Fibroblast of villous mesenchyme (primary cell): ENCODE measurements at regions not wholly inside any gene's neighbourhood (a gene's known extent, or its start where the extent isn't known, plus 50 kb on each side); places are given as distances from the start of the nearest gene placed in this dataset.

Experiments
- DNase-seq: peaks from one replicate; pipeline ENCODE4 v3.0.0-alpha.2; 2010; ENCODE audit warnings: low read depth
- H3K4me3 ChIP-seq: 2 replicates; pipeline ENCODE4 v1.5.1; 2011; ENCODE audit warnings: low read depth, mild to moderate bottlenecking, low read length
- TF ChIP-seq, protein P1 (sequence below): IDR thresholded peaks from 2 replicates; pipeline ENCODE4 v1.5.1; 2012; ENCODE audit warnings: low read depth, mild to moderate bottlenecking, low read length; ENCODE audit not compliant: insufficient read depth

DNA sequence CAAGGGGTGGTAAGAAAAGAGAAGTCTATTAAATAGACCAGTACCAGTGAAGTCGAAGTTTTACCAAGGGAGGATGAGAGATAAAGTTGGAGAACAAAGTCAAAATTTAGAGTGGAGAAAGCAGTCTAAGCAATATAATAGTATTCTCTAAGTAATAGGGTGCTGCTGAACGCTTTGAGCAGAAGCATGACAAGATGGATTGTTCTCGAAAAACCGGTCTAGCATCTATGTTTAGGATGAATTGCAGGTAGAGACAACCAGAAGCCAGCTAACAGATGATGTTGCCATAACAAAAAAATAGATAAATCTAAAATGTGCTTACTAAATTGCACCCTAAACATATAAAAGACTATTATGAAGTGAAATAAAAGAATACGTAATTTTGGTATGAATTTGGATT is 237.0 kb downstream of the PRELID2 start:
- H3K4me3 ChIP-seq = no peak overlapping the region
- no peak for DNase-seq
- TF ChIP-seq, protein P1, sequence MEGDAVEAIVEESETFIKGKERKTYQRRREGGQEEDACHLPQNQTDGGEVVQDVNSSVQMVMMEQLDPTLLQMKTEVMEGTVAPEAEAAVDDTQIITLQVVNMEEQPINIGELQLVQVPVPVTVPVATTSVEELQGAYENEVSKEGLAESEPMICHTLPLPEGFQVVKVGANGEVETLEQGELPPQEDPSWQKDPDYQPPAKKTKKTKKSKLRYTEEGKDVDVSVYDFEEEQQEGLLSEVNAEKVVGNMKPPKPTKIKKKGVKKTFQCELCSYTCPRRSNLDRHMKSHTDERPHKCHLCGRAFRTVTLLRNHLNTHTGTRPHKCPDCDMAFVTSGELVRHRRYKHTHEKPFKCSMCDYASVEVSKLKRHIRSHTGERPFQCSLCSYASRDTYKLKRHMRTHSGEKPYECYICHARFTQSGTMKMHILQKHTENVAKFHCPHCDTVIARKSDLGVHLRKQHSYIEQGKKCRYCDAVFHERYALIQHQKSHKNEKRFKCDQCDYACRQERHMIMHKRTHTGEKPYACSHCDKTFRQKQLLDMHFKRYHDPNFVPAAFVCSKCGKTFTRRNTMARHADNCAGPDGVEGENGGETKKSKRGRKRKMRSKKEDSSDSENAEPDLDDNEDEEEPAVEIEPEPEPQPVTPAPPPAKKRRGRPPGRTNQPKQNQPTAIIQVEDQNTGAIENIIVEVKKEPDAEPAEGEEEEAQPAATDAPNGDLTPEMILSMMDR = no peak

GRCh38 chr5:145591578-145591977 is 243.6 kb downstream of the PRELID2 start:
- TF ChIP-seq, protein P1 = no peak
- no peak for DNase-seq
- no peak overlapping the region for H3K4me3 ChIP-seq

DNA sequence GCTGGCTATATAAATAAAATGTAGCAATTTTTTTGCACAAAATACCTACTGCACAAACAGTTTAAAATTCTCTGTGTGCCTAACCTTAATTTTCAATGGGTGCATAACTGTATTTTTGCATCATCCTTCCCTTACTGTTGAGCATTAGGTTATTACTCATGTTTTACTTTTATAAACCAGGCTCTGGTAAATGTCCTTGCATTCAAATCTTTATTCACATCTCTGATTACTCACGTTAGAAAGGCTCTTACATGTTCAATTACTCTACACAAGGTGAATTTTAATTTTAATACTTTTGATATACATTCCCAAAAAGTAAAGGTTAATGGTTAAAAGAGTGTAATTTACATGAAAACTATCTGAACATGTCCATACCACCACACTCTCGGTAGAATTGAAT is 246.1 kb downstream of the PRELID2 start:
- TF ChIP-seq, protein P1 = no peak
- no peak overlapping the region for H3K4me3 ChIP-seq
- DNase-seq = no peak

GRCh38 chr5:145588558-145588957 is 246.6 kb downstream of the PRELID2 start:
- TF ChIP-seq, protein P1 = no peak
- DNase-seq = no peak
- H3K4me3 ChIP-seq = no peak overlapping the region

GRCh38 chr5:145588113-145588512 is 247.0 kb downstream of the PRELID2 start:
- H3K4me3 ChIP-seq = no peak overlapping the region
- DNase-seq = no peak

DNA sequence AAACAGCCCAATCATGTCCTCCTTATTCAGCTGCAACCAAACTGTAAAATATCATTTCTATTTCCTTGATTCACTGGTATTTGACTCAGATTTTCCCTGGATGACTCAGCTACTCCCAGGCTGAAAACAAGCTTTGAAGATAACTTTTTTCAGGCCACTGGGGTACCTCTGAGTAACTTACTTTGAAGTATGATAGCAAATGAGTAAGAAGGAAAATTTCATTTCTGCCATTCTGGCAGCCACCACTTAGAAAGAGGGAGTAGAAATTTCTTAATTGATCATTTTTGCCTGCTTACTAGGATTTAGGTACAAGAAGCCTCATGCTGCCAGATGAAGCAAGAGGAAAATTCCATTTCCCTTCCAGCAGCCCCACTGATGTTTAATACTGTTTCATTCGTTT is 247.4 kb downstream of the PRELID2 start:
- TF ChIP-seq, protein P1 = no peak
- peak; percentile 73 for DNase-seq
- no peak overlapping the region for H3K4me3 ChIP-seq

More at GRCh38 chr5:145588113-145588512, 247.0 kb downstream of the PRELID2 start:
- TF ChIP-seq, protein P1 = no peak

GRCh38 chr5:145587308-145587672 is 247.9 kb downstream of the PRELID2 start:
- H3K4me3 ChIP-seq = no peak overlapping the region
- no peak for DNase-seq
- TF ChIP-seq, protein P1 = no peak
